ENCODE measurements at regions not wholly inside any gene's neighbourhood (a gene's known extent, or its start where the extent isn't known, plus 50 kb on each side); places are given as distances from the start of the nearest gene placed in this dataset.

DNA sequence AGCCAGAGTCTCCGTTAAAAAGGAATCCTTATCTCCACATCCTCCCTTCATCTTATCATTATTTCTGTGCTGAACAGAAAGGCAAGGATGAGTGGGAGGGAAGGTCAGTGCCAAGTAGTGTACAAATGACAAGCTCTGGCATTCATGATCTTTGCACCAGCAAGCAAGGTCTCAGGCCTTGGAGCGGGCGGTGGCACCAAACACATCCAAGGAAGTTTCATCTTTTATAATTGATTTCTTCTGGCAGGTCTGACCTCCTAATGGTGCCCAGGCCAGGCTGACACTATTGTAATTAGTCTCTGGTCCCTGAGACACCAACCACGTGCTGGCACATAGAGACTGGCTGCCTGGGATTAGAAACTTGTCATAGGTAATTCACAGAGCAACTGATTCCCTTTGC, 336.6 kb downstream of the EN1 start:
- TF ChIP-seq, protein P1, sequence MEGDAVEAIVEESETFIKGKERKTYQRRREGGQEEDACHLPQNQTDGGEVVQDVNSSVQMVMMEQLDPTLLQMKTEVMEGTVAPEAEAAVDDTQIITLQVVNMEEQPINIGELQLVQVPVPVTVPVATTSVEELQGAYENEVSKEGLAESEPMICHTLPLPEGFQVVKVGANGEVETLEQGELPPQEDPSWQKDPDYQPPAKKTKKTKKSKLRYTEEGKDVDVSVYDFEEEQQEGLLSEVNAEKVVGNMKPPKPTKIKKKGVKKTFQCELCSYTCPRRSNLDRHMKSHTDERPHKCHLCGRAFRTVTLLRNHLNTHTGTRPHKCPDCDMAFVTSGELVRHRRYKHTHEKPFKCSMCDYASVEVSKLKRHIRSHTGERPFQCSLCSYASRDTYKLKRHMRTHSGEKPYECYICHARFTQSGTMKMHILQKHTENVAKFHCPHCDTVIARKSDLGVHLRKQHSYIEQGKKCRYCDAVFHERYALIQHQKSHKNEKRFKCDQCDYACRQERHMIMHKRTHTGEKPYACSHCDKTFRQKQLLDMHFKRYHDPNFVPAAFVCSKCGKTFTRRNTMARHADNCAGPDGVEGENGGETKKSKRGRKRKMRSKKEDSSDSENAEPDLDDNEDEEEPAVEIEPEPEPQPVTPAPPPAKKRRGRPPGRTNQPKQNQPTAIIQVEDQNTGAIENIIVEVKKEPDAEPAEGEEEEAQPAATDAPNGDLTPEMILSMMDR (IDR thresholded peaks at IDR 0.05) = no peak
- no peak for TF ChIP-seq YY1 (IDR thresholded peaks at IDR 0.05; ENCODE audit: low read depth)
- TF ChIP-seq, protein P2, sequence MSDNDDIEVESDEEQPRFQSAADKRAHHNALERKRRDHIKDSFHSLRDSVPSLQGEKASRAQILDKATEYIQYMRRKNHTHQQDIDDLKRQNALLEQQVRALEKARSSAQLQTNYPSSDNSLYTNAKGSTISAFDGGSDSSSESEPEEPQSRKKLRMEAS (IDR thresholded peaks at IDR 0.05; ENCODE audit: low read depth) = no peak
- no peak for TF ChIP-seq GABPA (IDR thresholded peaks at IDR 0.05; ENCODE audit: low read depth)
- TF ChIP-seq, protein P3, sequence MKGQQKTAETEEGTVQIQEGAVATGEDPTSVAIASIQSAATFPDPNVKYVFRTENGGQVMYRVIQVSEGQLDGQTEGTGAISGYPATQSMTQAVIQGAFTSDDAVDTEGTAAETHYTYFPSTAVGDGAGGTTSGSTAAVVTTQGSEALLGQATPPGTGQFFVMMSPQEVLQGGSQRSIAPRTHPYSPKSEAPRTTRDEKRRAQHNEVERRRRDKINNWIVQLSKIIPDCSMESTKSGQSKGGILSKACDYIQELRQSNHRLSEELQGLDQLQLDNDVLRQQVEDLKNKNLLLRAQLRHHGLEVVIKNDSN (IDR thresholded peaks at IDR 0.05; ENCODE audit: borderline replicate concordance, low read depth) = no peak
- no peak for TF ChIP-seq EP300 (IDR thresholded peaks at IDR 0.05; ENCODE audit: borderline replicate concordance in 1 of 2, low read depth in 1 of 2, low read length in 1 of 2)
- TF ChIP-seq SMC3 (IDR thresholded peaks at IDR 0.05; ENCODE audit: low read depth, low read length) = no peak
- TF ChIP-seq TAF1 (IDR thresholded peaks at IDR 0.05; ENCODE audit: borderline replicate concordance, low read depth, low read length) = no peak
- TF ChIP-seq, protein P4, sequence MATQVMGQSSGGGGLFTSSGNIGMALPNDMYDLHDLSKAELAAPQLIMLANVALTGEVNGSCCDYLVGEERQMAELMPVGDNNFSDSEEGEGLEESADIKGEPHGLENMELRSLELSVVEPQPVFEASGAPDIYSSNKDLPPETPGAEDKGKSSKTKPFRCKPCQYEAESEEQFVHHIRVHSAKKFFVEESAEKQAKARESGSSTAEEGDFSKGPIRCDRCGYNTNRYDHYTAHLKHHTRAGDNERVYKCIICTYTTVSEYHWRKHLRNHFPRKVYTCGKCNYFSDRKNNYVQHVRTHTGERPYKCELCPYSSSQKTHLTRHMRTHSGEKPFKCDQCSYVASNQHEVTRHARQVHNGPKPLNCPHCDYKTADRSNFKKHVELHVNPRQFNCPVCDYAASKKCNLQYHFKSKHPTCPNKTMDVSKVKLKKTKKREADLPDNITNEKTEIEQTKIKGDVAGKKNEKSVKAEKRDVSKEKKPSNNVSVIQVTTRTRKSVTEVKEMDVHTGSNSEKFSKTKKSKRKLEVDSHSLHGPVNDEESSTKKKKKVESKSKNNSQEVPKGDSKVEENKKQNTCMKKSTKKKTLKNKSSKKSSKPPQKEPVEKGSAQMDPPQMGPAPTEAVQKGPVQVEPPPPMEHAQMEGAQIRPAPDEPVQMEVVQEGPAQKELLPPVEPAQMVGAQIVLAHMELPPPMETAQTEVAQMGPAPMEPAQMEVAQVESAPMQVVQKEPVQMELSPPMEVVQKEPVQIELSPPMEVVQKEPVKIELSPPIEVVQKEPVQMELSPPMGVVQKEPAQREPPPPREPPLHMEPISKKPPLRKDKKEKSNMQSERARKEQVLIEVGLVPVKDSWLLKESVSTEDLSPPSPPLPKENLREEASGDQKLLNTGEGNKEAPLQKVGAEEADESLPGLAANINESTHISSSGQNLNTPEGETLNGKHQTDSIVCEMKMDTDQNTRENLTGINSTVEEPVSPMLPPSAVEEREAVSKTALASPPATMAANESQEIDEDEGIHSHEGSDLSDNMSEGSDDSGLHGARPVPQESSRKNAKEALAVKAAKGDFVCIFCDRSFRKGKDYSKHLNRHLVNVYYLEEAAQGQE (IDR thresholded peaks at IDR 0.05; ENCODE audit: low read depth, low read length) = no peak
- TF ChIP-seq NFIC (IDR thresholded peaks at IDR 0.05; ENCODE audit: borderline replicate concordance) = no peak
- TF ChIP-seq FOXJ3 (CRISPR knock-in tag; IDR thresholded peaks at IDR 0.05) = no peak
- TF ChIP-seq RFX5 (IDR thresholded peaks at IDR 0.05; ENCODE audit: low read length) = no peak
- TF ChIP-seq, protein P5, sequence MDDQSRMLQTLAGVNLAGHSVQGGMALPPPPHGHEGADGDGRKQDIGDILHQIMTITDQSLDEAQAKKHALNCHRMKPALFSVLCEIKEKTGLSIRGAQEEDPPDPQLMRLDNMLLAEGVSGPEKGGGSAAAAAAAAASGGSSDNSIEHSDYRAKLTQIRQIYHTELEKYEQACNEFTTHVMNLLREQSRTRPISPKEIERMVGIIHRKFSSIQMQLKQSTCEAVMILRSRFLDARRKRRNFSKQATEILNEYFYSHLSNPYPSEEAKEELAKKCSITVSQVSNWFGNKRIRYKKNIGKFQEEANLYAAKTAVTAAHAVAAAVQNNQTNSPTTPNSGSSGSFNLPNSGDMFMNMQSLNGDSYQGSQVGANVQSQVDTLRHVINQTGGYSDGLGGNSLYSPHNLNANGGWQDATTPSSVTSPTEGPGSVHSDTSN (IDR thresholded peaks at IDR 0.05) = no peak
